Natural killer cell (primary cell): ENCODE measurements at regions not wholly inside any gene's neighbourhood (a gene's known extent, or its start where the extent isn't known, plus 50 kb on each side); places are given as distances from the start of the nearest gene placed in this dataset.
"Not testable (repeated sequence)": the region's sequence is repeated elsewhere in the genome, so short reads cannot be mapped to it uniquely, and the experiment has no call there.

Source experiments
- ATAC-seq, 3 donors: fragments of 150-1000 bp in 2 of 3; fragments of 200-7000 bp in 1 of 3; cut with Tn5 transposase; 1 replicate in 1 of 3; 2 replicates in 2 of 3; pipeline ENCODE4 v1.10.0; 2021; ENCODE audit warnings: mild to moderate bottlenecking in 2 of 3, moderate library complexity in 2 of 3
- DNase-seq, 2 donors: peaks; one replicate each; pipeline versions ENCODE4 v3.0.0 to v3.0.0-alpha.2; 2013 to 2021; ENCODE audit warnings: mixed read lengths in 1 of 2
- H3K27ac ChIP-seq: one replicate; pipeline ENCODE4 v1.5.1; 2013; ENCODE audit warnings: mild to moderate bottlenecking, low read length
- H3K27me3 ChIP-seq: one replicate; pipeline ENCODE4 v1.6.1; 2013; ENCODE audit warnings: low read length; ENCODE audit not compliant: control insufficient read depth, insufficient read depth
- H3K36me3 ChIP-seq: one replicate; pipeline ENCODE4 v1.6.1; 2013; ENCODE audit warnings: low read length; ENCODE audit not compliant: control insufficient read depth, insufficient read depth
- H3K4me1 ChIP-seq: one replicate; pipeline ENCODE4 v1.6.1; 2013; ENCODE audit warnings: low read length; ENCODE audit not compliant: control insufficient read depth, insufficient read depth
- H3K4me3 ChIP-seq: one replicate; pipeline ENCODE4 v1.5.1; 2013; ENCODE audit warnings: low read length
- H3K9me3 ChIP-seq: one replicate; pipeline ENCODE4 v1.6.1; 2013; ENCODE audit warnings: low read length; ENCODE audit not compliant: control insufficient read depth, insufficient read depth
- H3K27ac Mint-ChIP-seq, 2 donors: one replicate each; pipeline ENCODE4 v1.8.0; 2022; ENCODE audit warnings: mild to moderate bottlenecking in 2 of 2, mixed read lengths in 2 of 2, moderate library complexity in 1 of 2
- H3K27me3 Mint-ChIP-seq, 2 donors: one replicate each; pipeline ENCODE4 v1.8.0; 2022; ENCODE audit warnings: low read depth in 2 of 2, mixed read lengths in 2 of 2
- H3K36me3 Mint-ChIP-seq: one replicate; pipeline ENCODE4 v1.8.0; 2022; ENCODE audit warnings: mixed read lengths
- H3K4me1 Mint-ChIP-seq, 2 donors: one replicate each; pipeline ENCODE4 v1.8.0; 2022; ENCODE audit warnings: mixed read lengths in 2 of 2
- H3K4me3 Mint-ChIP-seq: one replicate; pipeline ENCODE4 v1.8.0; 2022; ENCODE audit warnings: mild to moderate bottlenecking, moderate library complexity, mixed read lengths
- H3K9me3 Mint-ChIP-seq, 2 donors: one replicate each; pipeline ENCODE4 v1.8.0; 2022; ENCODE audit warnings: mixed read lengths in 2 of 2
- CTCF ChIP-seq: fragments of 200-600 bp; IDR thresholded peaks from one replicate; pipeline ENCODE4 v1.8.0; 2022; ENCODE audit warnings: antibody characterized with exemption
- WGBS: methylation state at CpG from one replicate; pipeline ENCODE4 v1.1.7; 2013; ENCODE audit warnings: missing lambda C conversion rate; ENCODE audit not compliant: insufficient coverage; 5-methylcytosine and 5-hydroxymethylcytosine counted together
- intact Hi-C: fragments of 100-400 bp; cut with micrococcal nuclease; formaldehyde crosslinking; loops from one replicate; pipeline ENCODE4 v1.14.2; 2022

DNA sequence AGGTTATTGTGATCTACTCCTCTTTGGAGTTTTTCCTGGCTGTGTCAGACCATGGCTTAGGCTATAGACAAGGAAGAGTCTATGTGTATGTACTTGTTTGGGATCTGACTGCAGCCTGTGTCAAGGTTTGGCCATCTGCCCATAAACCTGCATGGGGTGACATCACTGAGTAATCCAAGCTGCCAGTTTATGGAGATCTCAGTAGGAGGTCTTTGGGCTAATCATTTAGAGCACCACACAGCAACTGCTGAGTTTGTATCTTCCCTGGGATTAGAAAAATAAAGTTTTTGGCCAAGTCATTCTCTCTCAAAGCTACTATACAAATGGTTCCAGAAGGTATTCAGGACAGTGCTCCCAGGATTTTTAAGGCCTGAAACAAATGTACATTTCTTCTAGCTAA lies 65.5 kb upstream of the HSPB3 start:
- H3K27ac ChIP-seq, result no peak overlapping the region
- H3K36me3 ChIP-seq, result no peaks in the 10 kb centered on the region
- ATAC-seq, result no peak
- no peaks in the 10 kb centered on the region for H3K36me3 Mint-ChIP-seq
- intact Hi-C loops, result no loop called here
- no peak overlapping the region for H3K27ac Mint-ChIP-seq
- peaks cover under 1% of the 10 kb centered on the region for H3K27me3 ChIP-seq
- H3K4me3 Mint-ChIP-seq, result no peak overlapping the region
- no peak overlapping the region for H3K4me3 ChIP-seq
- no peaks in the 10 kb centered on the region for H3K9me3 ChIP-seq
- no peaks in the 10 kb centered on the region for H3K9me3 Mint-ChIP-seq
- peaks cover 0 to 5% of the 10 kb centered on the region in 2 donors for H3K4me1 Mint-ChIP-seq
- H3K4me1 ChIP-seq, result no peaks in the 10 kb centered on the region
- H3K27me3 Mint-ChIP-seq, result peaks cover 7 to 15% of the 10 kb centered on the region in 2 donors
- TF ChIP-seq CTCF, result no peak
- no peak for DNase-seq

DNA sequence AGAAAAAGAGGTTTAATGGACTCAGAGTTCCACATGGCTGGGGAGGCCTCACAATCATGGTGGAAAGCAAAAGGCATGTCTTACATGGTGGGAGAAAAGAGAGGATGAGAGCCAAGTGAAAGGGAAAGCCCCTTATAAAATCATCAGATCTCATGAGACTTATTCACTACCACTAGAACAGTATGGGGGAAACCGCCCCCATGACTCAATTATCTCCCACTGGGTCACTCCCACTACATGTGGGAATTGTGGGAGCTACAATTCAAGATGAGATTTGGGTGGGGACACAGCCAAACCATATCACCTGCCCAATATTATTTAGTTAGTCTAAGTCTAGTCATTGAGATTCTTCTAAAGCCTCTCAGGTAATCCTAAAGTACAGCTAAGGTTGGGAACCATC lies 66.1 kb upstream of the HSPB3 start:
- H3K36me3 Mint-ChIP-seq, intact Hi-C loops: not testable (repeated sequence)

DNA sequence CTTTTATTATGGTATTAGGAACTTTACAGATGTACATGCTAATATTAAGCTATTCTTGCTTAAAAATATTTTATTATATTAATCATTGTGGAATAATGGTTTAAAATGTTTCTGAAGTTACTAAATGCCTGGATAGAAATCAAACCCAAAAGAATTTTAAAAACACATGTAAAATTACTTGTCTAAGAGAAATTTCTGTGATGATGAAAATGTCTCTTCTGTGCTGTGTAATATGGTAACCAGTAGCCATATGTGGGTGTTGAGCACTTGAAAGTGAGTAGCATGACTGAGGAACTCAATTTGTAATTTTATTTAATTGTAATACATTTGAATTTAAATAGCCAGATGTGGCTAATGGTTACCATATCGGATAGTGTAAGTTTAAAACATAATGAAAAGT lies 66.7 kb upstream of the HSPB3 start:
- WGBS, result no CpG with 5 or more reads among the region's 1 CpG

More for the DNA sequence above, 66.1 kb upstream of the HSPB3 start:
- not testable (repeated sequence) for H3K27me3 ChIP-seq, H3K4me3 ChIP-seq, ATAC-seq, H3K9me3 ChIP-seq, H3K27ac Mint-ChIP-seq, H3K4me1 ChIP-seq, H3K36me3 ChIP-seq, H3K27ac ChIP-seq, H3K9me3 Mint-ChIP-seq, DNase-seq, H3K4me3 Mint-ChIP-seq, H3K4me1 Mint-ChIP-seq
- WGBS, result no CpG with 5 or more reads among the region's 1 CpG
- H3K27me3 Mint-ChIP-seq, result peaks cover 7 to 15% of the 10 kb centered on the region in 2 donors

DNA sequence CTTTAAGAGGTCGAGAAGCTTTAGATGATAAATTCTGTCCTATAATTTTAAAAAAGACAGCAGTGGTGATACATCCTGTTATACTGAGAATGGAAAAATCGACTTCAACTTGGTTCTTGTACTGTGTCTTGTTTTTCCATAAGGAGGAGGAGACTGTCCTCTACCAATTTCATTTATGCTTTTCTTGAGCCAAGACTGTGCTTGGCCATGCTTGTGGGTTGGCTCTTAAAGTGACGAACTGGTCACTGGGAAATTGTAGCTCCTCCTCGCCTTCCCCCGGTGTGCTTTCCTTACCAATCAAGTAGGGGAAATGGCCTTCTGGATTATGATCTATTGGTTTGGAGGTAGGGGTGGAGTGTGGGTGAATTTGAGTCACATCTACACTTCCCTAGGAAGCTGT lies 67.1 kb upstream of the HSPB3 start:
- DNase-seq (no peak), ATAC-seq (no peak)
- Histone ChIP-seq H3K4me1 (no peaks in the 10 kb centered on the region), H3K36me3 (no peaks in the 10 kb centered on the region), H3K27me3 (peaks cover 2% of the 10 kb centered on the region), H3K4me3 (no peak overlapping the region), H3K27ac (no peak overlapping the region), H3K9me3 (no peaks in the 10 kb centered on the region)
- H3K9me3 Mint-ChIP-seq, result no peaks in the 10 kb centered on the region
- intact Hi-C loops, result no loop called here
- peaks cover 7 to 15% of the 10 kb centered on the region in 2 donors for H3K27me3 Mint-ChIP-seq
- H3K4me3 Mint-ChIP-seq, result no peak overlapping the region
- H3K36me3 Mint-ChIP-seq, result no peaks in the 10 kb centered on the region
- no peak for TF ChIP-seq CTCF
- H3K27ac Mint-ChIP-seq, result no peak overlapping the region
- H3K4me1 Mint-ChIP-seq, result no peaks in the 10 kb centered on the region
- 91% methylated on average over 5 of the region's 5 CpGs for WGBS

More for the DNA sequence above, 66.7 kb upstream of the HSPB3 start:
- Mint-ChIP-seq H3K4me1 (no peaks in the 10 kb centered on the region), H3K36me3 (no peaks in the 10 kb centered on the region), H3K9me3 (no peaks in the 10 kb centered on the region), H3K27me3 (peaks cover 7 to 15% of the 10 kb centered on the region in 2 donors), H3K27ac (no peak overlapping the region), H3K4me3 (no peak overlapping the region)
- DNase-seq (no peak), ATAC-seq (no peak)
- intact Hi-C loops, result no loop called here
- no peaks in the 10 kb centered on the region for H3K4me1 ChIP-seq
- H3K9me3 ChIP-seq, result no peaks in the 10 kb centered on the region
- no peak overlapping the region for H3K27ac ChIP-seq
- peaks cover 2% of the 10 kb centered on the region for H3K27me3 ChIP-seq
- no peak overlapping the region for H3K4me3 ChIP-seq
- TF ChIP-seq CTCF, result no peak
- H3K36me3 ChIP-seq, result no peaks in the 10 kb centered on the region
